Fibroblast of villous mesenchyme (primary cell): ENCODE measurements at regions not wholly inside any gene's neighbourhood (a gene's known extent, or its start where the extent isn't known, plus 50 kb on each side); places are given as distances from the start of the nearest gene placed in this dataset.

Experiments used
- DNase-seq: peaks from one replicate; pipeline ENCODE4 v3.0.0-alpha.2; 2010; ENCODE audit warnings: low read depth
- H3K4me3 ChIP-seq: 2 replicates; pipeline ENCODE4 v1.5.1; 2011; ENCODE audit warnings: low read depth, mild to moderate bottlenecking, low read length
- CTCF ChIP-seq: IDR thresholded peaks from 2 replicates; pipeline ENCODE4 v1.5.1; 2012; ENCODE audit warnings: low read depth, mild to moderate bottlenecking, low read length; ENCODE audit not compliant: insufficient read depth

GRCh38 chr20:54284928-54285704 lies 77.2 kb downstream of the PFDN4 start:
- no peak overlapping the region for H3K4me3 ChIP-seq
- no peak for DNase-seq
- TF ChIP-seq CTCF = no peak

- TF ChIP-seq CTCF = no peak
- H3K4me3 ChIP-seq = no peak overlapping the region
- no peak for DNase-seq
Observed at GRCh38 chr20:54290636-54291035, 82.7 kb downstream of the PFDN4 start.

GRCh38 chr20:54291339-54292010 lies 83.6 kb downstream of the PFDN4 start:
- no peak overlapping the region for H3K4me3 ChIP-seq
- DNase-seq = no peak
- TF ChIP-seq CTCF = no peak

GRCh38 chr20:54292185-54292584 lies 84.3 kb downstream of the PFDN4 start:
- no peak for TF ChIP-seq CTCF
- H3K4me3 ChIP-seq = no peak overlapping the region
- DNase-seq = peak; percentile 75

- H3K4me3 ChIP-seq = no peak overlapping the region
- no peak for TF ChIP-seq CTCF
- DNase-seq = no peak
Observed at GRCh38 chr20:54293526-54293925, 85.6 kb downstream of the PFDN4 start.

- H3K4me3 ChIP-seq = no peak overlapping the region
- no peak for DNase-seq
- no peak for TF ChIP-seq CTCF
Observed at GRCh38 chr20:54294094-54294493, 86.2 kb downstream of the PFDN4 start.
